ENCODE measurements at regions not wholly inside any gene's neighbourhood (a gene's known extent, or its start where the extent isn't known, plus 50 kb on each side); places are given as distances from the start of the nearest gene placed in this dataset.

DNA sequence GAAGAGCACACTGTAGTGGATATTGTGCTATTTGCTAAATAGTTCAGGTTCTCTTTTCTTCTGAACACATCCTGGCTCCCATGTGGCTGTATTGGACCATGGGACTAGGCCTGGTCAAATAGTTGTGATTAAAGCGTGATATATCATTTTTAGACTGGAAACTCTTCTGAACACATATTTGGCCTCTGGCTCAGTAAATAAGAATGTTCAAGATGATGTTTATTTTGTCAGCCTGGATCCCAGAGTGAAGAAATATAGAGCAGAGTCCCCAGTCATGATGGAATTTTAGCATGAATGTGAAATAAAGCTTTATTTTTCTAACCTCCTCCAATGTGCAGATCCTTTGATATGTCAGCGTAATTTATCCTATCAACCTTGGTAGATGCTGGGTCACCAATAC is 542.6 kb downstream of the ADGRL2 start:
- no peak for DNase-seq

DNA sequence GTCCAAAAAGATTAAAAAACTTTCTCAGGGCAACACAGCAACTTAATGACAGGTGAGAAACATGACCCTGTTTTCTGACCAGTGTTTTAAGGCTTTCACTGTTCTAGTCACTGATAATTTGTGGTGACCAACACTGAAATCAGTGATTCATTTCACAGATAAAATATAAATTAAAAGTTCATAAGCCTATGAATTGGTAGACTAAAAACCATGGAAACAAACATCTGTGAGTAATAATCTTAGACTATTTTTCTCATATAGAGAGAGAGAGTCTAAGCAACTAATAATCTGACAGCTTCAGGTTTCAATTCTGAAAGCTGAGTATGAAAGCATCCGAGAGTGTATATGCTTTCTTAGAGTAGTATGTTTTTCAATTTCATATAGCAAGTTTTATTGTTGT is 536.9 kb downstream of the ADGRL2 start:
- no peak for DNase-seq

DNA sequence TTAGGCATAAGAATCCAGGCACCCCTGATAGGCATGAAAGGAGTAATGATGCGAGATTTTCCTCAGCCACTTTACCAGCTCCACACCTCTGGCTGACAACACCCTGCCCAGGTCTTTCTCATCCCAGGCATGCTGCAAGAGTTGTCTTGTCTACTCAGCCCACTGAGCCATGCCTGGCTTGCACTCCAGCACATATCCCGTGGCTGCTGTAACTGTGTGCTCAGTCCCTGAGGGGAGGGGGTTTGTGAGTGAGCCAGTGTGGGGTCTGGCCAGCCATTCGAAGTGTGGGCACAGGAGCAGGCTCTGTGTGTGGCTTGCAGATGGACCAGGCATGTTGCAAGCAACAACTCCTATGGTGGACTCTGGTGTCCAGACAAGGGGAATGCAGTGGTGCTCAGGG is 529.6 kb downstream of the ADGRL2 start:
- no peak for DNase-seq

DNA sequence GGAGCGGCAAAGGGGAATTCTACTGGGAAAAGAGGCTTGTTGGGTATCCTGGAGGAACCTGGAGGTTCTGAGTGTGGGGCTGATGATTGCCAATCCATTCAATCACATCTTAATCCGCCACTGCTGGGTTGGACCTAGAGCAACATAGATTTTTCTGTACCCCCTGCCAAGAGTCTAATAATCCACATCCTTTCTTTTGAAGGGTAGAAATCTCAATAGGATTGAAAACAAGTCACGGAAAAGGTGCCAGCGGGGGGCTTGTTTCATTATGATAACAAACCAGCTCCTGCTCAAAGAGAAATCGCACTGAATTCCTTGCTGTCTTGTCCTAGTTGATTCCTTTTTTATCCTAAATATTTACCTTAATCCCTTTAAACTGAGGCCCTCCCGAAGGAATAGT is 528.5 kb downstream of the ADGRL2 start:
- no peak for DNase-seq

DNA sequence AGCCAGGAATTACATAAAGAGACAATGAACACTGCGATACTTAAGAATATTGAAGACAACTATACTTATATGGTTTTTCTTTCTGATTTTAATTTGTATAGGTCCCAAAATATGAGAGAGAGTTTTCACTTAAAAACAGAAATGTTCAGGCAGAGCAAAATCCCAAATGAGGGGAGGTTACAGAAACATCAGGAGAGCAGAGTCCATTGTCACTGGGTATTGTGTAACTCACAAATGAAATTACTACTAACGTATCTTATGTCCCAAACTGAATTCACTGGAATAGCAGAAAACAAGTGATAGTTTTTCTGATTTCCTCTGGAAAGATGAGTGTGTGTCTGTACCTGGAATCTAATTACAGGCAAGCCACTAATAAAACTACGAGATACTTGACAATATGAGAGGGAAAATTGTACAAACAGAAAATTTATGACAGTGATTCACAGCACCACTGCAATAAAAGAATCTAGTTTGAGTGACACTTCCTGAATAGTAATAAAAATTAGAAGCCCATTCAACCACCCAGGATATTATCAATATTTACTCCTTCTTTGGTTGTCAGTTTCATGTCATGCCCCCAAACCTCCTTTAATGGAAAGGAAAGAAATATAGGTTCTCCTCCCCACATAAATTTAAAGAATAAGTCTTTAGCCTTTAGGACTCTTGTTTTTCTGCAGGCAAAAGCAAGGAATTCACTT is 522.6 kb downstream of the ADGRL2 start:
- no peak for DNase-seq

GRCh38 chr1:82321794-82322193 is 521.1 kb downstream of the ADGRL2 start:
- DNase-seq: no peak

DNA sequence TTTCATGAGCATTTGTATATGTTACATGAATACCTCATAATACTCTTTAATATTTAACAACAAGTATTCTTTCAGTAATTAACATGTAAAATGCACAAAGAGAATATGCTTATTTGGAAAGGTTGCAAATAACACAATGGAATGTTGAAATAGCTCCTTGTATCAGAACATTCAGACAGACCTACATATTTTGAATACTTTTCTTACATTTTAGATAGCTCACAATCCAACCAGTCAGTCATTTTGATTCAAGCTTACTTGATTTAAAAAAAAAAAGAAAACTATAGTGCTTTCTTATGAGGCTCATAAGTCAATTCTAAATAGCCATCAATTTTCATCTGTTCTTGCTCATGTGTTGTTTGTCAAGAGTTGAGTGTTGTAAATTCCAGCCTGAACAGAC is 518.8 kb downstream of the ADGRL2 start:
- no peak for DNase-seq

DNA sequence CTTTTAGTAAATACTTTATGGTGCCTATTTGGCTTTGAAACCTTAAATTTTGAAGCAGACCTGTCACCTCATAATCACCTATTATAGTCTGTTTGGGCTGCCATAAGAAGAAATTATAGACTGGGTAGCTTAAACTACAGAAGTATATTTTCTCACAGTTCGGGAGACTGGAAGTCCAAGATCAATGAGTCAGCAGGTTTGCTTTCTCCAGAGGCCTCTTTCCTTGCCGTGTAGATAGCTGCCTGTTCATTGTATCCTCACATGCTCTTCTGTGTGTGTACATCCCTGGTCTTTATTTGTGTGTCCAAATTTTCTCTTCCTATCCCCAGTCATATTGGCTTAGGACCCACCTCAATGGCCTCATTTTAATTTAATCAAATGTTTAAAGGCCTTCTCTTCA is 518.2 kb downstream of the ADGRL2 start:
- DNase-seq: no peak

DNA sequence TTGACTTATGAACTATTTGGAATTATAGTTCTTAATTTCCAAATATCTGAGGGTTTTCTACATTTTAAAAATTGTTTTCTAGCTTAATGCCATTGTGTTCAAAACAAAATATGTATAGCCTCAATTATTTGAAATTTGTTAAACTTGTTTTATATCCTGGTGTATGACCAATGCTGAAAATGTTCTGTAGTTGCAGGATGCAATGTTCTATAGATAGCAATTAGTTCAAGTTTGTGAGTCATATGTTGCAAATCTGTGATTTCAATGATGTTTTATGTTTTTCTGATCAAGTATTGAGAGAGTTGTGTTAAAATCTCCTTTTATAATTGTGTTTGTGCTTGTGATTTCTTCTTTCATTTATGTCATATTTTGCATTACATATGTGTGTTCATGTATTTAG is 517.5 kb downstream of the ADGRL2 start:
- no peak for DNase-seq

DNA sequence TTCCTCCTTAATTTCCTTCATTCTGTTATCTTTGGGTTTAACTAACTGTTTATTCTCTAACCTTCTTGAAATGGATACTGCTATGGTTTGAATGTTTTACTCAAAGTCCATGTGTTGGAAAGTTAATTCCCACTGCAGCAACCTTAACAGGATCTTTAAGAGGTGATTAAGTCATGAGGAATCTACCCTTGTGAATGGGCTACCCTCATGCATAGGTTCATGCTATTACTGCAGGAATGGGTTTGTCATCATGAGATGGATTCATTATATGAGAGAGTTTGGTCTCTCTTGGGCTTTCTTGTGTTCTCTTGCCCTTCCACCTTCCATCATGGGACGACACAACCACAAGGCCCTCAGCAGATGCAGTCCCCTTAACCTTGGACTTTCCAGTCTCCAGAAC is 516.9 kb downstream of the ADGRL2 start:
- no peak for DNase-seq

DNA sequence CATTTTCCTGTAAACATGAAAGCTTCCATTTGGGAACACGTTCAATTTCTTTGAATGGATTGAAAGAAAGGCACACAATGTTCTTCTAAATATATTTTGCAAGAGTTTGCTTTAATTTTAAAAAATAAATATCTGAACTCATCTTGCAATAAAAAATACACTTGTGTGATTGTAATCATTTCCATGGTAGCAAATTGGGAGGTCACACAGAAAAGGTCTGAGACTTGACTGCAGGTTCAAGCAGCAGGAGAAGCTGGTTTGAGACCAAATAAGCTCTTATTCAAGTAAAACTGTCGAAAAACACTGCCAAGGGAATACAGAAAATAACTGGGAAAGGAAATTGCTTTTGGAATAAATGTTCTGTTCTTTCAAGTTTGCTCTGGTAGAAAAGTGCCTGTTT is 498.9 kb downstream of the ADGRL2 start:
- peak; percentile 6 for DNase-seq

DNA sequence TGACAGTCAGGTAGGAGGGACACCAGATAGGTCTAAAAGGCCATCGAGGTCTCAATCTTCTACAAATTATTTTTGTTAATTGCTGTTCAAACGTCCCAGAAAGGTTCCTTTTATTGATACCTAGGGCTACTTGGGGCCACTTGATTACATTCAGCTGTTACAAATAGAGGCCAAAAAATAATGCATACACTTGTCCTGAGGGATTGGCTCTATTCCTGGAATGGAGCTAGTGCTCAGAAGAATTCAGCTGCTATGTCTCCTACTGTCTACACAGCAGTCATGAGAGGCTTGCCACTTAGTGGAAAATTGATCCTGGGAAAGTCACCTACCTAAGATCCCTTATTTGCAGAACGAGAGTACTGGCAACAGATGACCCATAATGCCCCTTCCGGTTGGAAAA is 498.3 kb downstream of the ADGRL2 start:
- peak; percentile 2 for DNase-seq

DNA sequence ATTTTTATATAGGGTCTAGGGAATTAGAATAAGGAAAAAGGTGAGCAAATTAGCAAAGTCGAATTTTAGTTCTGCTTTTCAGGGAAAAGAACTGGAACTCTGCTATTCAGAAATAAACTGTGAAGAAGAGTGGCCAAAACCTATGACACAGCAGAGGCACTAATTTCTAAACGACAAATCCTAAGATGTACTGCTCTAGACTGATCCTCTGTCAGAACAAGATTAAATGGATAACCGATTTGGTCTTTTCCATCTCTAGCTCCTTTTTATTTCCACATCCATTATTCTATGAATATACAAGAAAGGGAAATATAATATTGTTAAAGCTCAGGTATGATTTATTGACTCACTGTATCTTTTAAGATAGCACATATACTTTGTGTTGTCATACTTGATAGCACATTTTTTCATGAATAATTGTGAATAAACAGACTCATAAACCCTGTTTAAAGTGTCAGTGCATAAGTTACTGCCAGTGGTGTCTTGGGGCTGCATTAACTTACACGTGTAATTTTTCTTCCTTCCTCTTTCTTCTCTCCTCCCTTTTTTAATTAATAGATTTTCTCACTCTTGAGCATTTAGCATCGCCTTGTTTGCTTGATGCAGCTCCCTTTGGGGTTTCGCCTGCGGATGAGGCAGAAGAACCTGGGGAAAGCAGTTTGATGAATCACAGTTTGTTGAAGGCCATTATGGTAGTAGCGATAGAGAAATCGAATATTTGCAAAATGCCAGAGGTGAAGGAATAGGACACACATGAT is 496.6 kb downstream of the ADGRL2 start:
- DNase-seq: no peak

GRCh38 chr1:82287556-82287955 is 486.8 kb downstream of the ADGRL2 start:
- DNase-seq: no peak

DNA sequence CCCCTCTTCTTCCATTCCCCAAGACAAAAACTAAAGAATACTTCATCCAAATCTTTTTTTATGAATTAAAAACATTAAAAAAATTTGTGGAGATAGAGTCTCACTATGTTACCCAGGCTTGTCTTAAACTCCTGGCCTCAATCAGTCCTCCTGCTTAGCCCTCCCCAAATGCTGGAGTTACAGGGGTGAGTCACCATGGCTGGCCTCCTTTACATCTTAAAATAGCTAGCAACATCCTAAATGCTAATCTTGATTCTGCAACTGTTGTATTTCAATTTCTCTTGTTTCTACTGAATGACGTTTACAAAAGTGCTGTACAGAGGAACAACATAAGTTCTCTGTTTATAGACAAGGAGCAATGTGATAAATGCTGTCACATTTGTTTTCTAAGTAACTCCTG is 483.5 kb downstream of the ADGRL2 start:
- no peak for DNase-seq

DNA sequence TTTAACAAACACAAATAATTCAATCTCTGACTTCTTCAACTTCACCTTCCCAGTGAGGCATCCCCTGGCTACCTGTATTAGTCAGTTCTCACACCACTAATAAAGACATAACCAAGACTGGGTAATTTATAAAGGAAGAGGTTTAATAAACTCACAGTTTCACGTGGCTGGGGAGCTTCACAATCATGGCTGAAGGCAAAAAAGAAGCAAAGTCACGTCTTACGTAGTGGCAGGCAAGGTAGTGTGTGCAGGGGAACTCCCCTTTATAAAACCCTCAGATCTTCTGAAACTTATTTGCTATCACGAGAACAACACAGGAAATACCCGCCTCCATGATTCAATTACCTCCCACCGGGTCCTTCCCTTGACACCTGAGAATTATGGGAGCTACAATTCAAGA is 478.5 kb downstream of the ADGRL2 start:
- no peak for DNase-seq

- DNase-seq: peak; percentile 29
Measured at GRCh38 chr1:82273816-82274215, 473.1 kb downstream of the ADGRL2 start.

GRCh38 chr1:82269431-82269830 is 468.7 kb downstream of the ADGRL2 start:
- DNase-seq: peak; percentile 53

DNA sequence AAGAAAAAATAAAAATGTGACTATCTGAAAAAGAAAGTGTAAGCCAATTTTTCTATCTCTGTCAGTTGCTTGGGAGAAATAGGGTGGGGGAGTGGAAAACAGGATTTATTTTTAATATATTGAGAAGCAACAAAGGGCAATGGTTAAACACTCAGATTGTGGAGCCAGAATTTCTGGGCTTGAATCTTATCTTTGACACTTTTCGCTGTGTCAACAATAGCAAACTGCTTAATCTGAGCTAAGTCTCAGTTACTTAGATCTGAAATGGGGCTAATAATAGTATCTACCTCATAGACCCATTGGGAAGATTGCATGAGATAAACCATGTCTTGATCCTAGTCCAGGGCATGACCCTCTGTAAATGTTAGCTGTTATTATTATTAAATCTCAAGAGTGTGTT is 468.1 kb downstream of the ADGRL2 start:
- peak; percentile 16 for DNase-seq

- DNase-seq: no peak
Measured at GRCh38 chr1:82266351-82266750, 465.6 kb downstream of the ADGRL2 start.

DNA sequence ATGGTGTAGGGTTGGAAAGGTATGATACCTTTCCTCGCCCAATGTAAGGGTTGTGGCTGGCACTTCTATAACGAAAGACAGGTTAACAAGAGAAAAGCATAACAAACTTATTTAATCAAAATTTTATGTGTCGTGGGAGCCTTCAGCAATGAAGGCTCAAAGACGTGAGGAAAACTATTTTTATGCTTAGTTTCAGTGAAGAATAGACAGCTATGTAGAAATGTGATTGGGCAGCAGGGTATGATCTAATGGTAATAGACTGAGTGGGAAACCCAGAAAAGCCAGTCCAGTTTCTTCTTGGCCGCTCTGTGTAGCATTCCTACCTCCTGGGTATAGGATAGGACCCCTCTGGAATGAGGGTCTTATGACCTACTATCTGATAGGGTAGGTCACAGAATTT is 464.7 kb downstream of the ADGRL2 start:
- no peak for DNase-seq

DNA sequence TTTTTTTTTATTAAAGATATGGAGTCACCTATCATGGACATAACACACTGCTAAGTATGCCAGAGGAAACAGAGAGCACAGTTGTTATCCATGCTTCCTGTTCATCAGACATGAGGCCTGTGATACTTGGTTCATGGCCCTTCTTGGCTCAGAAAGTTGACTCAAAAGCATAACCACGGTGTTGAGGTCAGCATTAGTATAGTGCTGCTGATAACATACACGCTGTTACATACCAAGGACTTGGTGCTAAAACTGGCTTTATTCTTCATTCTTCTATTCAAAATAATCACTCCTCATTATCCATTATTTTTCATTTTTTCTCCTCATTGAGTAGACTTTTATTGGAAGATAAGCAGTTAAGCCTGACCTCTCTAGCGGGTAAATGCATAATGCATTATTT is 464.1 kb downstream of the ADGRL2 start:
- DNase-seq: no peak

DNA sequence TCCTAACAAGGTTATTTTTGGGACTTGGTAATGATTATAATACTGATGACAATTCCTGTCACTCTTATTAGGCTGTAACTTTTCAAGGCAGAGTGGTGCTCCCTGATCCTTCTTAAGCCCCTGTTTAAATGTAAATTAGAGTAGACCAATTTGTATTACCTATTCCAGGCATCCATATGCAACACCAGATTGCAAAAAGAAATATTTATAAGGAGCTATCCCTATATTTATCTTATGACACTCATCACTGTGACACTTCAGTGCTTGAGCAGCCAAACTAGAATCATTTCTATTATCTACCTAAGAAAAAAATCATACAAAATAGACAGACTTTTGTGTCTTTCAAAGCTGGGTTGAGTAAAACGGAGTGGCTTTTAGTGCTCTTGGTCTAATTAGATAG is 462.7 kb downstream of the ADGRL2 start:
- no peak for DNase-seq

GRCh38 chr1:82260666-82261065 is 459.9 kb downstream of the ADGRL2 start:
- DNase-seq: no peak
